GM23248 (cell line): ENCODE measurements at regions not wholly inside any gene's neighbourhood (a gene's known extent, or its start where the extent isn't known, plus 50 kb on each side); places are given as distances from the start of the nearest gene placed in this dataset.

Experiments
- DNase-seq: peaks from one replicate; pipeline ENCODE4 v3.0.0-alpha.2; 2015
- H2AFZ ChIP-seq: fragments of 200-600 bp; sonication (generic); 2 replicates; pipeline ENCODE4 v1.6.1; 2016; ENCODE audit warnings: antibody characterized with exemption
- H3F3A ChIP-seq: fragments of 200-600 bp; sonication (generic); 2 replicates; pipeline ENCODE4 v1.6.1; 2016; ENCODE audit warnings: mild to moderate bottlenecking, antibody characterized with exemption, mixed run types; ENCODE audit not compliant: insufficient read depth
- H3K27ac ChIP-seq: fragments of 200-600 bp; sonication (generic); 2 replicates; pipeline ENCODE4 v1.5.1; 2016; ENCODE audit warnings: mild to moderate bottlenecking
- H3K27me3 ChIP-seq: fragments of 200-600 bp; sonication (generic); replicated peaks from 2 replicates; pipeline ENCODE4 v1.6.1; 2016; ENCODE audit warnings: mild to moderate bottlenecking; ENCODE audit not compliant: insufficient read depth
- H3K36me3 ChIP-seq: fragments of 200-600 bp; sonication (generic); 2 replicates; pipeline ENCODE4 v1.6.1; 2016; ENCODE audit warnings: low read depth, mild to moderate bottlenecking
- H3K4me1 ChIP-seq: fragments of 200-600 bp; sonication (generic); 2 replicates; pipeline ENCODE4 v1.6.1; 2016; ENCODE audit warnings: mild to moderate bottlenecking; ENCODE audit not compliant: insufficient read depth
- H3K4me2 ChIP-seq: fragments of 200-600 bp; sonication (generic); one replicate; pipeline ENCODE4 v1.6.1; 2016; ENCODE audit warnings: mild to moderate bottlenecking; ENCODE audit not compliant: unreplicated experiment
- H3K4me3 ChIP-seq: fragments of 200-600 bp; sonication (generic); 2 replicates; pipeline ENCODE4 v1.5.1; 2016; ENCODE audit warnings: mild to moderate bottlenecking
- H3K79me2 ChIP-seq: fragments of 200-600 bp; sonication (generic); 2 replicates; pipeline ENCODE4 v1.6.1; 2016; ENCODE audit warnings: mild to moderate bottlenecking; ENCODE audit not compliant: insufficient read depth
- H3K9ac ChIP-seq: fragments of 200-600 bp; sonication (generic); 2 replicates; pipeline ENCODE4 v1.6.1; 2016; ENCODE audit warnings: mild to moderate bottlenecking
- H3K9me2 ChIP-seq: fragments of 200-600 bp; sonication (generic); 2 replicates; pipeline ENCODE4 v1.6.1; 2016; ENCODE audit warnings: mixed run types, mild to moderate bottlenecking, moderate library complexity; ENCODE audit not compliant: insufficient read depth
- H3K9me3 ChIP-seq: fragments of 200-600 bp; sonication (generic); one replicate; pipeline ENCODE4 v1.6.1; 2017; ENCODE audit warnings: low read depth
- H4K20me1 ChIP-seq: fragments of 200-600 bp; sonication (generic); 2 replicates; pipeline ENCODE4 v1.6.0; 2016; ENCODE audit not compliant: insufficient read depth
- EZH2 ChIP-seq: fragments of 200-600 bp; sonication (generic); IDR thresholded peaks from 2 replicates; pipeline ENCODE4 v1.6.1; 2018; ENCODE audit warnings: antibody characterized with exemption, mild to moderate bottlenecking; ENCODE audit not compliant: insufficient read depth, poor library complexity, severe bottlenecking
- EZH2phosphoT487 ChIP-seq: fragments of 200-600 bp; sonication (generic); IDR thresholded peaks from 2 replicates; pipeline ENCODE4 v1.6.1; 2018; ENCODE audit warnings: antibody characterized with exemption, moderate library complexity, mild to moderate bottlenecking, low read depth; ENCODE audit not compliant: insufficient read depth
- WGBS, 2 experiments: methylation state at CpG; one replicate each; pipeline ENCODE4 v1.1.6; 2015 to 2017; ENCODE audit warnings: low lambda C conversion rate in 2 of 2, low coverage in 1 of 2; ENCODE audit errors: missing lambda C conversion rate in 2 of 2; 5-methylcytosine and 5-hydroxymethylcytosine counted together
- in situ Hi-C: fragments of 300-500 bp; cut with MboI; formaldehyde crosslinking; loops from 2 replicates; pipeline ENCODE4 v1.15.0; 2020

DNA sequence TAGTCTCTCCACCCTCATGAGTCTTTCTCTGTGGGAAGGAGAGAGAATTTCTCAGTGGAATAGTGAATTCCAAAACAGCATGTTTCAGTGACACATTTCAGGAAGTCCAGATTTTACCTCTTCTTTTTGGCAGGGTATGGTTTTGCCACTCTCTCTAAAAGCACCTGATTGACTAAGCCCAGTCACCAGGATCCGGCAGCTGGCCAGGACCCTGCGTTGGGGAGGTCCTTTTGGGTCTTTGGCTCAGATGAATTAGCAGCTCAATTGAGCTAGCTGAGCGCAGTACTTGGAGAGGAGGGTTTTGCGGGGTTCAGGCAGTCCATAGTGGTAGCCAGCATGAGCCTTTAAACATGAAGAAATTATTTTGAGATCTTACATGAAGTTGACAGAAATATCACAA, 548.2 kb downstream of the PDCD6IP start:
- Histone ChIP-seq H3K4me2 (no peak overlapping the region), H3F3A (no peaks in the 10 kb centered on the region), H3K79me2 (no peaks in the 10 kb centered on the region), H3K9me3 (no peaks in the 10 kb centered on the region), H3K9ac (no peak overlapping the region), H3K27me3 (no peaks in the 10 kb centered on the region), H3K36me3 (no peaks in the 10 kb centered on the region), H3K9me2 (no peaks in the 10 kb centered on the region), H3K4me1 (no peaks in the 10 kb centered on the region), H4K20me1 (no peaks in the 10 kb centered on the region), H3K4me3 (no peak overlapping the region), H2AFZ (no peak overlapping the region), H3K27ac (no peak overlapping the region)
- in situ Hi-C loops, result no loop called here
- TF ChIP-seq EZH2, result no peak
- TF ChIP-seq EZH2phosphoT487, result no peak
- DNase-seq, result no peak
- WGBS, 2 experiments, result 32 to 36% methylated on average over 4 of the region's 4 CpGs

DNA sequence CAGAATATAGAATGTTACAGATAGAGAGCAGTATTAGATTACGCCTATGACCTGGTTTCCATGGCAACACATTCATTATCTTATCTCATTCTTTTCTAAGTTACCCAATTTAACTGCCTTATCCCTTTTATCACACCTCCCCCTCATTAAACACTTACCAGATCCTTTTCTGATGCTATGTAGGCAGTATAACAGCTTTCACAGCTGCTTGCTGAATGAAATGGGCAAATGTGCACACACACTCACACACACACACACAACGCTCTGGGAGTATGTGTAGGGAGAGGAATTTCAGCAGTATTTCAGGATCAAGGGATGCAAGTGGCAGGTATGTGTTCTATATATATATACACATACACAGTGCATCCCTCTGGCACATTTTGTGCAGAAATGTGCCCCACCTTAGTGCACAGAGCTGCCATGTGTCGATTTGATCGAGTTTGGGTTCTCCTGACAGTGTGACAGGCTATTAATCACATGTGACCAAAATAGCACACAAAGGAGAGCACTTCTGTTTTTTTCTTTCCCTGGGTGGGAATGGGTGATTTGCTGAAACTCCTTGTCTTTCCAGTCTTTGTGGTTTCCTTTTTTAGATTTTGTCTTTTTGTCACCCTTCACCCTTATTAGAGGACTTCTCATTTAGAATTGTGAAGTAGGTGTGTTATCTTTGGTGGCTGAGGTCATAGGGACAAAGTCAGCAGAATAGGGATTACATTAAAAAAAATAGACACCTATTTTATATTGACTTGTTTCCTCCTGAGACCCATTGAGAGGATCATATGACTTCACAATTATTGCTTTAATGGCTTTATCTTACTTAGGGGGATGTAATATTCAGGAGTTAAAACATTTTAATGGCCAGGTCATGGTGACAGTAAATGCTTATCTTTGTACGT, 553.7 kb downstream of the PDCD6IP start:
- no peaks in the 10 kb centered on the region for H3K4me1 ChIP-seq
- no peak overlapping the region for H3K4me3 ChIP-seq
- TF ChIP-seq EZH2 (no peak), EZH2phosphoT487 (no peak)
- no peaks in the 10 kb centered on the region for H3K36me3 ChIP-seq
- H3K27me3 ChIP-seq, result no peaks in the 10 kb centered on the region
- no peaks in the 10 kb centered on the region for H3F3A ChIP-seq
- H3K79me2 ChIP-seq, result no peaks in the 10 kb centered on the region
- no peaks in the 10 kb centered on the region for H3K9me2 ChIP-seq
- no peak overlapping the region for H2AFZ ChIP-seq
- 7 to 9% methylated on average over 5 of the region's 5 CpGs for WGBS, 2 experiments
- H3K9ac ChIP-seq, result no peak overlapping the region
- no peaks in the 10 kb centered on the region for H3K9me3 ChIP-seq
- DNase-seq, result no peak
- H3K4me2 ChIP-seq, result no peak overlapping the region
- no peak overlapping the region for H3K27ac ChIP-seq
- H4K20me1 ChIP-seq, result no peaks in the 10 kb centered on the region
- in situ Hi-C loops, result no loop called here

DNA sequence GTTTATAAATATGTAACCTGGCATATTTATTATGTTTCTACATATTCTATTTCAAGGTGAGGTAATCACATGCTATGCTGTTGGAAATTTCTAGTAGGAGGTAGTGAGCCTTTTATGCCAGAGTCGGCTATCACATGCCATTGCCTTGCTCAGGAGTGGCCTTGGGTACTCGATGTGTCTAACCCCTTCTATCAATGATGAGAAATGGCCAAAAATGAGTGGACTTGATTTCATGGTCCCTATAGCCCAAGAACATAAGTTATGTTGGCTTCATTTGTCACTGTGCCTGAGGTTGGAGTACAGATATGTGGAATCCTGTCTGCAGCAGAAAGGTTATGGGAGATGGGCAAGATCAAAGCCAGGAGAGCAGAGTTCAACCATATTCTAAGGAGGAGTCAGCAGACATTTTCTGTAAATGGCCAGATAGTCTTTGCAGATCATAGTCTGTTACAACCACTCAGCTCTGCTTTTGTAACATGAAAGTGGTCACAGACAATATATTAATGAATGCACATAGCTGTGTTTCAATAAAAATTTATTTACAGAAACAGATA, 554.4 kb downstream of the PDCD6IP start:
- TF ChIP-seq EZH2 (no peak), EZH2phosphoT487 (no peak)
- Histone ChIP-seq H3K27me3 (no peaks in the 10 kb centered on the region), H3K9me2 (no peaks in the 10 kb centered on the region), H3K9me3 (no peaks in the 10 kb centered on the region), H2AFZ (no peak overlapping the region), H3K4me2 (no peak overlapping the region), H3K4me1 (no peaks in the 10 kb centered on the region), H4K20me1 (no peaks in the 10 kb centered on the region), H3K36me3 (no peaks in the 10 kb centered on the region), H3K79me2 (no peaks in the 10 kb centered on the region), H3K9ac (no peak overlapping the region), H3K4me3 (no peak overlapping the region), H3F3A (no peaks in the 10 kb centered on the region), H3K27ac (no peak overlapping the region)
- in situ Hi-C loops, result no loop called here
- WGBS, 2 experiments, result 14 to 15% methylated on average over 2 of the region's 2 CpGs
- DNase-seq, result no peak

DNA sequence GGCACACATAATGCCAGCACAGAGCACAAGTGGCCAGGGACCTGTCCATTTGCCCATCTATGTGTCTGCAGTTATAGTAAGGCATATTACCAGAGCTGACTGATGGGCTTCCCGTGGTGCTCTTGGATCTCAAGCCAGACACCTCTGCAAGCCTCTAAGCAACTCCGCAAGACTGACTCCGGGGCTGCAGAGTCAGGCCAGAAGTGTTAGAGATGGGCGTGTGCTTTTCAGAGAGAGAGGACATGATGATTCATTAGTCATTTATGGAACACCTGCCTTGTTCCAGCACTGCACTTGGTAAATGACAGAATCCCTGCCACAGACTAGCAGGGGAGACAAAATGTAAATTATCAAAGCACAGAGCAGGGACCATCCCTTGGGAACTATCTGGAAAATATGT, 559.0 kb downstream of the PDCD6IP start:
- Histone ChIP-seq H3F3A (no peaks in the 10 kb centered on the region), H3K4me1 (no peaks in the 10 kb centered on the region), H3K4me3 (no peak overlapping the region), H3K9me2 (no peaks in the 10 kb centered on the region), H3K79me2 (no peaks in the 10 kb centered on the region), H3K4me2 (no peak overlapping the region), H3K27me3 (no peaks in the 10 kb centered on the region), H2AFZ (no peak overlapping the region), H3K9me3 (no peaks in the 10 kb centered on the region), H3K36me3 (no peaks in the 10 kb centered on the region), H4K20me1 (no peaks in the 10 kb centered on the region), H3K9ac (no peak overlapping the region), H3K27ac (no peak overlapping the region)
- TF ChIP-seq EZH2phosphoT487 (no peak), EZH2 (no peak)
- in situ Hi-C loops, result no loop called here
- WGBS, 2 experiments, result 10 to 11% methylated on average over 4 of the region's 4 CpGs
- no peak for DNase-seq
